ENCODE measurements at regions not wholly inside any gene's neighbourhood (a gene's known extent, or its start where the extent isn't known, plus 50 kb on each side); places are given as distances from the start of the nearest gene placed in this dataset.

DNA sequence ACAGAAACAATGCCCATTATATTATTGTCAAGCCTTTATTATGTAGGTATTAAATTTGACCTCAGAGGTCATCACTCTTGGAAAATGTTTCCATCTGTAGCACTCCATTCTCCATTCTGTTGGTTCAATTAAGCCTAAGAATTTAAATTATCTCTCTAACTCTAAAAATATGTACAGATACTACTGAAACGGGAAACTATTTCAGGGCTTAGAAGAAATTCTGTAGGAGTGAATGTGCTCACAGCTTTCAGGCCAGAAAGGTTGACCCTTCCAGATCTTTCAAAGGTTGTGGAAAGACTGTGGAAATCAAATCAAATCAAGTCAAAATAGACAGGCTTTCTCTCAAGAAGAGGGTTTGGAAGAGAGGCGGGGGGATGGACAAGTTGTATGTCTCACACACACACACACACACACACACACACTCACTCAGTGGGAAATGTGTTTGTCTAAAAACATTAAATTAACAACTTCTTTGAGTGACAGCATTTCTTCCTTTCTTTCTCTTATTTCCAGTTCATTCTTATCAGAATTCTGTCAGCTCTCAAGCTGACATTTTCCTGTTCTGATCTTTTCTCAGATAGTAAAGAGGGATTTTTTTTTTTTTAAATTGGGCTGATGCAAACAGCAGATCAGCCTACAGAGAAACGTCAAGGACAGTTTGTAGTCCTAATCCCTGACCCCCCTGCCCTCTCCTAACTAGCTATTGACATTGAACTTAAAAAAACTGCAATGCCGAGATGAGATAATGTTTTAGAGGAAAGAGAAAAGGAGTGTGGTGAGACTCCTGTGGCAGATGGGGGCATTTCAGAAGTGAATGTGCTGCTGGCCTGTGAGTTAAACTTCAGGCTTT lies 139.0 kb upstream of the ZFHX3 start:
- CTCF ChIA-PET = interaction anchor here (0.5 to 0.6 kb wide), 2 partner anchors 9 to 98 kb away, joined by 3 to 4 read pairs; no protein-coding TSS in a partner anchor
- H3K4me1 ChIP-seq (ENCODE audit: control insufficient read depth, insufficient read depth, low read length) = no peaks in the 10 kb centered on the region
- BruUV-seq (replicated peaks) = no TSS peak
- no peak overlapping the region for H2BK20ac ChIP-seq (ENCODE audit: low read depth, low read length)
- H3K14ac ChIP-seq (replicated peaks; ENCODE audit: low read depth, low read length) = no peak overlapping the region
- peaks cover 18% of the 10 kb centered on the region for H3K27me3 ChIP-seq (ENCODE audit: control insufficient read depth, insufficient read depth, low read length)
- no peak overlapping the region for H3K4me3 ChIP-seq (ENCODE audit: insufficient read depth, low read depth, low read length)
- H3K9me3 ChIP-seq (ENCODE audit: control insufficient read depth, insufficient read depth, low read length) = no peaks in the 10 kb centered on the region
- H3K4ac ChIP-seq (ENCODE audit: low read depth, low read length) = no peak overlapping the region
- whole genome bisulfite sequencing, 2 experiments (ENCODE audit: extremely low coverage in 2 of 2, insufficient read length in 1 of 2) = no CpG with 5 or more reads among the region's 4 CpGs
- H2BK120ac ChIP-seq (ENCODE audit: low read depth, low read length) = no peak overlapping the region
- DNase-seq (no peak), ATAC-seq (ENCODE audit: low read depth) (no peak)
- dilution Hi-C loops (cut with HindIII; ENCODE audit: low sequenced_read_pairs, unreplicated experiment) (no loop called here), intact Hi-C loops (cut with micrococcal nuclease) (no loop called here), in situ Hi-C loops (cut with MboI; ENCODE audit: low sequenced_read_pairs) (no loop called here)
- no peak overlapping the region for H3K9ac ChIP-seq (ENCODE audit: low read depth, low read length)
- H3K79me1 ChIP-seq (ENCODE audit: low read depth in 1 of 2, low read length in 2 of 2) = no peaks in the 10 kb centered on the region
- H2AK9ac ChIP-seq (replicated peaks; ENCODE audit: low read depth, low read length, poor library complexity) = no peak overlapping the region
- H2AK5ac ChIP-seq (ENCODE audit: low read depth, low read length) = no peak overlapping the region
- H2BK5ac ChIP-seq (ENCODE audit: low read depth, low read length, poor library complexity, severe bottlenecking) = no peak overlapping the region
- no peak overlapping the region for H3K27ac ChIP-seq (ENCODE audit: insufficient read depth, low read length)
- H3K56ac ChIP-seq (ENCODE audit: extremely low read depth, insufficient read depth, low read length) = no peak overlapping the region
- no peak overlapping the region for H3K4me2 ChIP-seq (ENCODE audit: low read depth, low read length)
- no peak overlapping the region for H3K18ac ChIP-seq (ENCODE audit: low read depth, low read length)
- no peak overlapping the region for H2AFZ ChIP-seq (replicated peaks; ENCODE audit: low read length, poor library complexity)
- no peak overlapping the region for H3K23ac ChIP-seq (ENCODE audit: low read depth, low read length)
- H4K91ac ChIP-seq (ENCODE audit: insufficient read depth, low read depth, low read length) = no peak overlapping the region
- no peak overlapping the region for H4K5ac ChIP-seq (ENCODE audit: low read depth, low read length)
- H4K20me1 ChIP-seq (ENCODE audit: insufficient read depth, low read length) = no peaks in the 10 kb centered on the region
- POLR2A ChIA-PET (ENCODE audit: unreplicated experiment) = interaction anchor here (0.7 kb wide), 1 partner anchor 9 kb away, joined by 3 read pairs; no protein-coding TSS in a partner anchor
- no peak overlapping the region for H2BK15ac ChIP-seq (ENCODE audit: low read depth, low read length)
- no peaks in the 10 kb centered on the region for H3K36me3 ChIP-seq (ENCODE audit: control insufficient read depth, insufficient read depth, low read length)
- no peak overlapping the region for H4K8ac ChIP-seq (ENCODE audit: low read depth in 2 of 2, low read length in 2 of 2)
- H3K9me1 ChIP-seq (ENCODE audit: insufficient read depth, low read length) = no peaks in the 10 kb centered on the region
- TF ChIP-seq SMC3 (IDR thresholded peaks at IDR 0.05; ENCODE audit: low read depth, low read length) (no peak), POLR2A (IDR thresholded peaks at IDR 0.05; ENCODE audit: low read depth, low read length) (no peak), MAZ (IDR thresholded peaks at IDR 0.05; ENCODE audit: borderline replicate concordance, low read depth, low read length) (no peak), MXI1 (IDR thresholded peaks at IDR 0.05; ENCODE audit: borderline replicate concordance, low read depth, low read length) (no peak), MAFK (IDR thresholded peaks at IDR 0.05; ENCODE audit: low read depth, low read length) (no peak), CHD1 (IDR thresholded peaks at IDR 0.05; ENCODE audit: low read depth, low read length) (no peak), FOS (IDR thresholded peaks at IDR 0.05; ENCODE audit: low read depth, low read length) (no peak), RAD21 (IDR thresholded peaks at IDR 0.05; ENCODE audit: low read length) (no peak), CEBPB (IDR thresholded peaks at IDR 0.05; ENCODE audit: low read depth, low read length) (no peak), BHLHE40 (IDR thresholded peaks at IDR 0.05; ENCODE audit: low read depth, low read length) (no peak), RFX5 (IDR thresholded peaks at IDR 0.05; ENCODE audit: low read depth, low read length) (no peak), NFE2L2 (IDR thresholded peaks at IDR 0.05; ENCODE audit: low read depth, low read length) (no peak), RCOR1 (IDR thresholded peaks at IDR 0.05; ENCODE audit: insufficient replicate concordance, low read length) (no peak), ELK1 (IDR thresholded peaks at IDR 0.05; ENCODE audit: borderline replicate concordance, low read depth, low read length) (no peak)
- TF ChIP-seq, protein P1, sequence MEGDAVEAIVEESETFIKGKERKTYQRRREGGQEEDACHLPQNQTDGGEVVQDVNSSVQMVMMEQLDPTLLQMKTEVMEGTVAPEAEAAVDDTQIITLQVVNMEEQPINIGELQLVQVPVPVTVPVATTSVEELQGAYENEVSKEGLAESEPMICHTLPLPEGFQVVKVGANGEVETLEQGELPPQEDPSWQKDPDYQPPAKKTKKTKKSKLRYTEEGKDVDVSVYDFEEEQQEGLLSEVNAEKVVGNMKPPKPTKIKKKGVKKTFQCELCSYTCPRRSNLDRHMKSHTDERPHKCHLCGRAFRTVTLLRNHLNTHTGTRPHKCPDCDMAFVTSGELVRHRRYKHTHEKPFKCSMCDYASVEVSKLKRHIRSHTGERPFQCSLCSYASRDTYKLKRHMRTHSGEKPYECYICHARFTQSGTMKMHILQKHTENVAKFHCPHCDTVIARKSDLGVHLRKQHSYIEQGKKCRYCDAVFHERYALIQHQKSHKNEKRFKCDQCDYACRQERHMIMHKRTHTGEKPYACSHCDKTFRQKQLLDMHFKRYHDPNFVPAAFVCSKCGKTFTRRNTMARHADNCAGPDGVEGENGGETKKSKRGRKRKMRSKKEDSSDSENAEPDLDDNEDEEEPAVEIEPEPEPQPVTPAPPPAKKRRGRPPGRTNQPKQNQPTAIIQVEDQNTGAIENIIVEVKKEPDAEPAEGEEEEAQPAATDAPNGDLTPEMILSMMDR (conservative IDR thresholded peaks at IDR 0.05; ENCODE audit: low read depth, low read length) = no peak
